GM21526 (cell line): ENCODE measurements at regions not wholly inside any gene's neighbourhood (a gene's known extent, or its start where the extent isn't known, plus 50 kb on each side); places are given as distances from the start of the nearest gene placed in this dataset.
A peak's percentile ranks its signal among the peaks of the same experiment; 100 is the strongest.
"Not testable (repeated sequence)": the region's sequence is repeated elsewhere in the genome, so short reads cannot be mapped to it uniquely, and the experiment has no call there.

Experiments used
- ATAC-seq: cut with Tn5 transposase; IDR thresholded peaks from one replicate; pipeline ENCODE4 v1.9.1; 2021; ENCODE audit warnings: moderate library complexity; ENCODE audit not compliant: unreplicated experiment, low FRiP score

- ATAC-seq, result no peak
Observed at GRCh38 chr20:53678990-53679596, 85.5 kb upstream of the ZNF217 start.

GRCh38 chr20:53678315-53678989, 84.8 kb upstream of the ZNF217 start:
- no peak for ATAC-seq

GRCh38 chr20:53677447-53678314, 84.0 kb upstream of the ZNF217 start:
- ATAC-seq, result no peak

- ATAC-seq, result no peak
Observed at GRCh38 chr20:53676987-53677386, 83.3 kb upstream of the ZNF217 start.

- no peak for ATAC-seq
Observed at GRCh38 chr20:53676519-53676822, 82.8 kb upstream of the ZNF217 start.

GRCh38 chr20:53672484-53673129, 79.0 kb upstream of the ZNF217 start:
- ATAC-seq, result no peak

- no peak for ATAC-seq
Observed at GRCh38 chr20:53671370-53671769, 77.7 kb upstream of the ZNF217 start.

- ATAC-seq, result not testable (repeated sequence)
Observed at GRCh38 chr20:53669517-53670313, 76.1 kb upstream of the ZNF217 start.

- ATAC-seq, result no peak
Observed at GRCh38 chr20:53668992-53669391, 75.4 kb upstream of the ZNF217 start.

GRCh38 chr20:53666144-53666543, 72.5 kb upstream of the ZNF217 start:
- ATAC-seq, result no peak

GRCh38 chr20:53664121-53664520, 70.5 kb upstream of the ZNF217 start:
- no peak for ATAC-seq

GRCh38 chr20:53663521-53663920, 69.9 kb upstream of the ZNF217 start:
- not testable (repeated sequence) for ATAC-seq

GRCh38 chr20:53662595-53662994, 69.0 kb upstream of the ZNF217 start:
- ATAC-seq, result no peak

- ATAC-seq, result peak; percentile 45
Observed at GRCh38 chr20:53660947-53661381, 67.3 kb upstream of the ZNF217 start.

GRCh38 chr20:53660078-53660909, 66.7 kb upstream of the ZNF217 start:
- ATAC-seq, result peak; percentile 7

- no peak for ATAC-seq
Observed at GRCh38 chr20:53658973-53659372, 65.3 kb upstream of the ZNF217 start.

GRCh38 chr20:53658322-53658721, 64.7 kb upstream of the ZNF217 start:
- ATAC-seq, result no peak

GRCh38 chr20:53657732-53658131, 64.1 kb upstream of the ZNF217 start:
- no peak for ATAC-seq

- no peak for ATAC-seq
Observed at GRCh38 chr20:53657279-53657678, 63.6 kb upstream of the ZNF217 start.
